Left ventricle myocardium inferior (tissue), 1 donor: ENCODE measurements at regions not wholly inside any gene's neighbourhood (a gene's known extent, or its start where the extent isn't known, plus 50 kb on each side); places are given as distances from the start of the nearest gene placed in this dataset.

Experiments
- DNase-seq: peaks from one replicate; pipeline ENCODE4 v3.0.0-alpha.2; 2020
- H3K27ac ChIP-seq: fragments of 200-600 bp; replicated peaks from 2 replicates; pipeline ENCODE4 v1.8.0; 2021
- H3K27me3 ChIP-seq: fragments of 200-600 bp; 2 replicates; pipeline ENCODE4 v1.8.0; 2021; ENCODE audit warnings: low read depth
- H3K36me3 ChIP-seq: fragments of 200-600 bp; 2 replicates; pipeline ENCODE4 v1.8.0; 2021
- H3K4me1 ChIP-seq: fragments of 200-600 bp; 2 replicates; pipeline ENCODE4 v1.8.0; 2021
- H3K4me3 ChIP-seq: fragments of 200-600 bp; 2 replicates; pipeline ENCODE4 v1.8.0; 2021; ENCODE audit warnings: mild to moderate bottlenecking, moderate library complexity
- H3K9me3 ChIP-seq: fragments of 200-600 bp; replicated peaks from 2 replicates; pipeline ENCODE4 v1.8.0; 2021
- CTCF ChIP-seq: fragments of 200-600 bp; IDR thresholded peaks from 2 replicates; pipeline ENCODE4 v1.8.0; 2021; ENCODE audit warnings: antibody characterized with exemption, mild to moderate bottlenecking, borderline replicate concordance
- intact Hi-C: fragments of 100-400 bp; cut with micrococcal nuclease; formaldehyde crosslinking; loops from one replicate; pipeline ENCODE4 v1.11.0; 2022
- donor health status: DM: no; HTN: yes; CAD: no; lungs with severe emphysema.

GRCh38 chr6:130671577-130671976 lies 155.6 kb upstream of the SMLR1 start:
- no peaks in the 10 kb centered on the region for H3K36me3 ChIP-seq
- no peak overlapping the region for H3K4me3 ChIP-seq
- peaks cover 4% of the 10 kb centered on the region for H3K4me1 ChIP-seq
- no peaks in the 10 kb centered on the region for H3K9me3 ChIP-seq
- DNase-seq, result peak; percentile 18
- no peak for TF ChIP-seq CTCF
- peak overlapping the region; percentile 28 for H3K27ac ChIP-seq
- intact Hi-C loops, result no loop called here
- no peaks in the 10 kb centered on the region for H3K27me3 ChIP-seq

- Histone ChIP-seq H3K36me3 (no peaks in the 10 kb centered on the region), H3K27me3 (no peaks in the 10 kb centered on the region), H3K27ac (no peak overlapping the region), H3K4me1 (peaks cover 4% of the 10 kb centered on the region), H3K9me3 (peaks cover 5% of the 10 kb centered on the region), H3K4me3 (no peak overlapping the region)
- TF ChIP-seq CTCF, result no peak
- no peak for DNase-seq
- intact Hi-C loops, result no loop called here
Measured at GRCh38 chr6:130672153-130672552, 155.1 kb upstream of the SMLR1 start.

- no peak overlapping the region for H3K4me3 ChIP-seq
- no peak for DNase-seq
- H3K36me3 ChIP-seq, result no peaks in the 10 kb centered on the region
- H3K27ac ChIP-seq, result no peak overlapping the region
- peaks cover 19% of the 10 kb centered on the region for H3K9me3 ChIP-seq
- H3K4me1 ChIP-seq, result peaks cover 4% of the 10 kb centered on the region
- no peak for TF ChIP-seq CTCF
- H3K27me3 ChIP-seq, result no peaks in the 10 kb centered on the region
- intact Hi-C loops, result no loop called here
Measured at GRCh38 chr6:130674604-130675003, 152.6 kb upstream of the SMLR1 start.

- no peak overlapping the region for H3K4me3 ChIP-seq
- DNase-seq, result no peak
- H3K4me1 ChIP-seq, result peaks cover 4% of the 10 kb centered on the region
- H3K9me3 ChIP-seq, result peaks cover 19% of the 10 kb centered on the region
- TF ChIP-seq CTCF, result no peak
- intact Hi-C loops, result no loop called here
- no peak overlapping the region for H3K27ac ChIP-seq
- no peaks in the 10 kb centered on the region for H3K27me3 ChIP-seq
- no peaks in the 10 kb centered on the region for H3K36me3 ChIP-seq
Measured at GRCh38 chr6:130675072-130675471, 152.1 kb upstream of the SMLR1 start.

- Histone ChIP-seq H3K27ac (no peak overlapping the region), H3K36me3 (no peaks in the 10 kb centered on the region), H3K4me1 (no peaks in the 10 kb centered on the region), H3K4me3 (no peak overlapping the region), H3K27me3 (no peaks in the 10 kb centered on the region), H3K9me3 (peaks cover 19% of the 10 kb centered on the region)
- DNase-seq, result no peak
- intact Hi-C loops, result no loop called here
- TF ChIP-seq CTCF, result no peak
Measured at GRCh38 chr6:130676077-130676772, 151.0 kb upstream of the SMLR1 start.
